ENCODE measurements at regions not wholly inside any gene's neighbourhood (a gene's known extent, or its start where the extent isn't known, plus 50 kb on each side); places are given as distances from the start of the nearest gene placed in this dataset.

GRCh38 chr21:41583274-41583790, 75.4 kb upstream of the TMPRSS2 start:
- WGBS, 2 experiments (ENCODE audit: extremely low coverage in 1 of 2, insufficient coverage in 1 of 2, insufficient read length in 1 of 2, insufficient replicate concordance in 2 of 2, low coverage in 1 of 2, low lambda C conversion rate in 2 of 2, missing lambda C conversion rate in 1 of 2): 74% methylated on average over 10 of the region's 10 CpGs; no CpG with 5 or more reads in 1 of the 2 experiments
- no peak overlapping the region for H3K4ac ChIP-seq (replicated peaks; ENCODE audit: insufficient read length, low read depth, low read length)
- no peak overlapping the region for H2BK15ac ChIP-seq (ENCODE audit: low read length)
- H3K79me2 ChIP-seq (ENCODE audit: control insufficient read depth in 1 of 2, insufficient read depth in 2 of 2, low read length in 2 of 2): no peaks in the 10 kb centered on the region
- no peak overlapping the region for H2AFZ ChIP-seq (ENCODE audit: low read length)
- H3K18ac ChIP-seq (ENCODE audit: extremely low read depth, low read length): no peak overlapping the region
- TF ChIP-seq TEAD4 (IDR thresholded peaks at IDR 0.05; ENCODE audit: low read depth, low read length) (peak; percentile 49; the same call in 1 of the 2 replicates), GABPA (IDR thresholded peaks at IDR 0.05; ENCODE audit: borderline replicate concordance, insufficient read depth, low read length) (no peak)
- H2BK5ac ChIP-seq (ENCODE audit: low read depth, low read length): no peak overlapping the region
- H3K79me1 ChIP-seq (ENCODE audit: low read depth, low read length): peaks cover 5% of the 10 kb centered on the region
- H2BK12ac ChIP-seq (ENCODE audit: low read depth, low read length): no peak overlapping the region
- H4K91ac ChIP-seq (replicated peaks; ENCODE audit: insufficient read length, low read length): peak overlapping the region; percentile 79
- H2BK120ac ChIP-seq (replicated peaks; ENCODE audit: low read depth, low read length): no peak overlapping the region
- H2AK5ac ChIP-seq (ENCODE audit: low read depth, low read length): no peak overlapping the region
- H4K5ac ChIP-seq (ENCODE audit: insufficient read length, low read depth, low read length): no peak overlapping the region
- H3K9me3 ChIP-seq (ENCODE audit: insufficient read depth in 2 of 2, low read depth in 1 of 2, low read length in 1 of 2): peaks cover 0 to 1% of the 10 kb centered on the region in 2 experiments; a peak in 1 of 4 replicates
- peaks cover 0 to 13% of the 10 kb centered on the region in 2 experiments for H4K20me1 ChIP-seq (replicated peaks in 1 of 2; ENCODE audit: control insufficient read depth in 1 of 2, insufficient read depth in 2 of 2, low read length in 2 of 2)
- H3K27me3 ChIP-seq (replicated peaks in 1 of 4; ENCODE audit: control insufficient read depth in 3 of 4, extremely low read depth in 1 of 4, insufficient read depth in 3 of 4, low read length in 3 of 4): no peaks in the 10 kb centered on the region; a peak in 1 of 7 replicates
- ChIA-PET CTCF (ENCODE audit: partially characterized antibody) (no interaction called here), POLR2A (ENCODE audit: partially characterized antibody) (no interaction called here)
- FAIRE-seq (no peak), DNase-seq (ENCODE audit: low read depth in 1 of 2, low spot score in 2 of 2) (peak in 1 of 2 experiments; percentile 45)
- H3K4me1 ChIP-seq (replicated peaks in 1 of 4; ENCODE audit: control insufficient read depth in 3 of 4, insufficient read depth in 4 of 4, low read length in 3 of 4): peaks cover 3 to 10% (median 6%) of the 10 kb centered on the region in 4 experiments; a peak in 5 of 7 replicates
- H3K23ac ChIP-seq (ENCODE audit: insufficient read length): no peak overlapping the region
- H2BK20ac ChIP-seq (ENCODE audit: low read length): no peak overlapping the region
- no peak overlapping the region for H3K14ac ChIP-seq (ENCODE audit: insufficient read length)
- no peak overlapping the region for H3K9ac ChIP-seq (replicated peaks in 1 of 4; ENCODE audit: extremely low read depth in 1 of 4, low read depth in 3 of 4, low read length in 3 of 4)
- H3K27ac ChIP-seq (ENCODE audit: low read depth, low read length): no peak overlapping the region
- H4K8ac ChIP-seq (ENCODE audit: extremely low read depth, insufficient read depth, low read length): peak overlapping the region; percentile 21; the same call in 1 of the 2 replicates
- H3K4me3 ChIP-seq (ENCODE audit: extremely low read depth in 1 of 4, insufficient read depth in 2 of 4, low read depth in 3 of 4, low read length in 4 of 4): no peak overlapping the region
- H3K36me3 ChIP-seq (ENCODE audit: control insufficient read depth in 2 of 4, insufficient read depth in 4 of 4, low read length in 3 of 4): no peaks in the 10 kb centered on the region
- H3K4me2 ChIP-seq (ENCODE audit: insufficient read depth in 1 of 2, low read depth in 2 of 2, low read length in 2 of 2): peak overlapping the region in 1 of 2 experiments; percentile 30; a peak in 1 of 4 replicates
- peaks cover 15% of the 10 kb centered on the region; the same call in 1 of the 2 replicates for H3K23me2 ChIP-seq (ENCODE audit: low read depth, low read length)
- no peak overlapping the region for H3K56ac ChIP-seq (replicated peaks; ENCODE audit: insufficient read length, low read depth, low read length)

Data from H1 (cell line).